GM18861 (cell line): ENCODE measurements at regions not wholly inside any gene's neighbourhood (a gene's known extent, or its start where the extent isn't known, plus 50 kb on each side); places are given as distances from the start of the nearest gene placed in this dataset.

Source experiments
- ATAC-seq: cut with Tn5 transposase; IDR thresholded peaks from one replicate; pipeline ENCODE4 v1.9.1; 2021; ENCODE audit not compliant: unreplicated experiment

DNA sequence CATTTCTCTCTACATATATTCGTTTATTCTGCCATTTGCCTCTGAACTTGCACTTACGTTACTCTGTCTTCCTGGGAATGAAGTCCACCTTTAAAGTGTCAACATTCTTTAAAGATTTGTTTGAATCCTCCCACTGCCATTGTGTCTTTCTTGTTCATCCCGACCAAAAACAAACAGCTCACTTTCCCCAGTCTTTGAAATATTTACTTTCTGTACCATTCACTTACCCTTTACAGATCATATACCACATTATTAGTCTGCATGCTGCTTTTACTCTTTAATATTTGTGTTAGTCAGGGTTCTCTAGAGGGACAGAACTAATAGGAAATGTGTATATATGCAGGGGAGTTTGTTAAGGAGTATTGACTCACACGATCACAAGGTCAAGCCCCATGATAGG, 176.6 kb upstream of the STARD13 start:
- no peak for ATAC-seq

DNA sequence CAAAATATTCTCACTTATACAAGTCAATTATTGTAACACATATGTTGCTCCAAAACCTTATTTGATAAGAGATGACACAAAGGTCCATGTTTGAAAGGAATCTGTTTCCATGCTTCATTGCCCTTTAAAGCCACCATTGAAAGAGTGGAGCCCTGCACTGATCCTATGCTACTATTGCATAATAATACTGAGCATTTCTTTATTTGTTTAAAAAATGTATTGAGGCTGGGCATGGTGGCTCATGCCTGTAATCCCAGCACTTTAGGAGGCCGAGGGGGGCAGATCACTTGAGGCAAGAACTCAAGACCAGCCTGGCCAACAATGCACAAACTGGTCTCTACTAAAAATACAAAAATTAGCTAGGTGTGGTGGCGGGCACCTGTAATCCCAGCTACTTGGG, 178.8 kb upstream of the STARD13 start:
- no peak for ATAC-seq

DNA sequence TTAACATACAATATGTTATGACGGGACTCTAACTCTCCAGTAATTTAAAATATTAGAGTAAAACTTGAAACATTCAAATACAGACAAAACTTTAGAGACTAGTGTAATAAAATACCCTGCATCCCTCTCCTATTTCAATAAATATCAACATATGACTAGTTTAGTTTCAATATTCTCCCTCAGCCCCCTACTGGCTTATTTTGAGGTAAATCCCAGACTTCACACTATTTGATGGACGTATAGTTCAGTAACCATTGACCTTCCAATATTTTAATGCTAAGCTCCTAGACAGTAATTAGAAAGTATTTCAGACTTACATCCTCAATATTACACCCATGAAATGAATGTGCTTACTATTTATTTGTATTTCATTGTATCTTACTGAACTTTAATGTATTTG, 180.7 kb upstream of the STARD13 start:
- ATAC-seq, result no peak

DNA sequence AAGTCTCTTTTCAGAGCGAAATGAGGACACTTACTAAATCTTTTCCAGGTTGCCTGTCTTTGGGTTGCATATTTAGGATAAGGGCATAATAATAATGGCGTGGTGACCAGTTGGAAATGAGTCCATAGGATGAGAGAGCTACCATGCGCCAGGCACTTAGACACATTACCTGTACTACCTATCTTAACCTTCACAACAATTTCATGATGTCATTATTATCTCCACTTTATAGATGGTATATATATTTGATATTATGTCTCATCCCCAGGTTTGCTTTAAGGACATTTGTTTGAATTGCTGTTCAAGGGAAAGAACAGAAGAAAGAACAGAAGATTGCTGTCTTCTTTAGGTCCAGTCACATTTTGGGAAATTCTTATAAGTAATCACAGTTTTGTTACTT, 182.0 kb upstream of the STARD13 start:
- ATAC-seq, result no peak

DNA sequence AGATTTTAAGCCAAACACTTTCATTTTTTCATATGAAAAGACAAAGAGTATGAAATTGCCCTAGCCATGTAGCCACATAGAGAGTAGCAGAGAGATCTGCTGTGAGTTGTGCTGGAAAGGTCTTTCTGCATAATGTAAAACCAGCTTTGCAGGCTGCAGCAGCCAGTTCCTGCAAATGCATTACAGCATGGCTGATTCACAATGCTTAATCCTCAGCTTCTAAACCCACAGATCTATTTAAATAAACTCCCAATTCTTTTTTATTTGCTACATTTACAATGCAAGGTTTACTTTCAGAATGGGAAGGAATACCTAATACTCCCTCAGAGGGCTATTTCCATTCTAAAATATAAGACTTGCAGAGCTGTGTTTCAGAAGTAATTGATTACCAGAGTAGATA, 185.6 kb upstream of the STARD13 start:
- no peak for ATAC-seq

DNA sequence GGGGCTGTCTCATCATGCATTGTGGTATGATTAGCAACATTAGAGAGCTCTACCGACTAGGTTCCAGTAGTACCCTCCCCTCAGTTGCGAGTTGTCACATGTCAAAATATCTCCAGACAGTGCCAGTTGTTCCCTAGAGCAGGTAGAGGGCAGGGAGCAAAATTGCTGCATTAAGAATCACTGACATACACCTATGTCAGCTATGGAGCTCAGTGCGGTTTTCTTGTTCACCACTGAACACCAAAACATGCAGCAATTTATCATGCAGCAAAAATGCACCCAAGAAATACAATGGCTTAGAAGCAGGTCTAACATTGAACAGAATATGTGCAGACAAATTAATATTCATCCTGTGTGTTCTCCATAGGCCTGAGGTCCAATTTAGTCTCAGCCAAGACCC, 186.9 kb upstream of the STARD13 start:
- ATAC-seq, result no peak

DNA sequence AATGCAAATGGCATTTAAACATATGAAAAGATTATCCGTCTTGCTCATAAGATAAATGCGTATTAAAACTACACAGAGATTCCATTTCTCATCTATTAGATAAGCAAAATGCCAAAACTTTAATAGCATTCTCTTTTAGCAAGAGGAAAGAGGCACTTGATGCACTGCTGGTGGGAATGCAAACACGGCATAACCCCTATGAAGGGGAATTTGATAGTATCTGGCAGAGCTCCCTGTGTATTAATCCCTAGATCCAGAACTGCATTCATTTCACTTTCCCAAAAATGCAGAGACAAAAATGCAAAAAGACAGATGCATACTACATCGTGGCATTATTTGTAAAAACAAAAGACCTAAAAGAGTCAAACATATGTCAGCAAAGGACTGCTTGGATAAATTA, 193.6 kb upstream of the STARD13 start:
- no peak for ATAC-seq

DNA sequence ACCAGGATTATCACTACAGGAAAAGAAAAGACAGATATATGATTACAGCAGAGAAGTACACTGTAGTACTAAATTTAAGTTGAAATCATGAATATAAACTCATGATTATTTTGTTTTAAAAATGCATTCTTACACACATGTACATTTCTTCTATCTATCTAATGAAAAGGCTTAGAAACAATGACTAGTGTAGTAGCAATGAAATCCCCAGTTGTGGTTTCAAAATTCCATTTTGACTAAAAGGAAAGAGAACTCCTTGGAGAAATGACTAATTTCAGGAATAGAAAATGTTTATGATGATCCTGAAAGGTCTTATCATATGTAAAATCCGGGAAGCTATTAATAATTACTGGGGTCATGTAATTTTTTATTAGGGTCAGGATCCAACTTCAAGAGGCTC, 195.0 kb upstream of the STARD13 start:
- no peak for ATAC-seq

DNA sequence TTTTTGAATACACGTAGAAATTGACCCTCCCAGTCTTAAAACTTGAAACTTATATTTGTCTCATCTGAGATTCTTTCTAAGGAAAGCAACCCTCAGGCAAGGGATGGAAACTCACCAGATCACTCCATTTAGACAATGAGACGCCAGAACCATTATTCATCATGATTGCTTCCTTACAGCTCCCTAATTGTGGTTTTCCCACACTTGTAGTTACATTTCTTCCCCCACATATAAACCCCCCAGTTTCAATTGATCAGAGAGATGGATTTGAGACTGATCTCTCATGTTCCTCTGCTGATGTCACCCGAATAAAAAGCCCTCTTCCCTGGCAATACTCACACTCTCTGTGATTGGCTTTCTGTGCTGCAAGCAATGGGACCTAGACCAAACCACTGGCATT, 197.9 kb upstream of the STARD13 start:
- ATAC-seq, result no peak

DNA sequence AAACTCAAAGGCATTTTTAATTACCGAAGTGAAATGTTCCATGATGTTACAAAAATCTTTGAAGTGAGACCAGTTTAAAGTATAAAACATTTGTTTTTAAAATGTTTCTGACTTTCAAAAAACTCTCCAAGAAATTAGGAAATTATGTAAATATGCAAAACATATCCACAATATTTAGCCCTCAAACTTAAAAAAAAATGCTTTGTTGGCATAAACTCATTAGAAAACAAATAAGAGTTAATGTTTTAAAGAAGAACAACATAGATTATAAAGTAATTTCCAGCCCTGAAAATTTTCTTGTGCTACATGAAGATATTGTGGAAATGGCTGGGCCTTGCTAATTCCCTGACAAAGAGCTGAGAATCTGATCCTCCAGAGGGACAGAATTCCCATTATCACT, 199.7 kb upstream of the STARD13 start:
- ATAC-seq, result no peak

DNA sequence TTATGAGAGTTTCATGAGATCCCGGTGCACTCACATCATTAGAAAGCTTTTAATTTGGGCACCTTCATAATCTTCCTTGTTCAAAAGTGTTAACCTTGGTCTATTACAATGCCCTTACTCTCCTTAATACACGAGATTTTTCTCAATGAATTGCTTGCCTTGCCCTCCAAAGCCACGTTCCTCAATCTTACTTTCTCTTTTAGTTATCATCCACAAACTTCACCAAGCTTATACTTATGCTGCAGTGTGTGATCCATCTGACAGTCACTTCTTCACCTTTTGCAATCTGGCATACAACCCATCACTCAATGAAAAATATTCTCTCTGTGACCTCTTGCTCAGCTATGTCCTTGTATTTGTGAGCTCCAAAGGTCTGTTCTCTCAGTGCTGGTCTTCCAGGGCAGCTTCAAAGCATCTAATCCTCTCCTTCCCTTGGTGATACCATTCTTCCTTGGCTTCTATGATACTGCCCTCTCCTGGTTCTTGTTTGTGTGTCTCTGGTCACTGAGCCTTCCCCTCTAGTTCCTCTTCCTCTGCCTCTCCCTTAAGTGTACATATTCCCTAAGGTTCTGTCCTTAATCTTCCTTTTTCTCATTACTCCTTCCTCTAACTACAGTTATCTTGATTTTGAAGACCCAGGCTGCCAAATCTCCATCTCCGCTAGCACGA, 202.2 kb upstream of the STARD13 start:
- ATAC-seq, result no peak

DNA sequence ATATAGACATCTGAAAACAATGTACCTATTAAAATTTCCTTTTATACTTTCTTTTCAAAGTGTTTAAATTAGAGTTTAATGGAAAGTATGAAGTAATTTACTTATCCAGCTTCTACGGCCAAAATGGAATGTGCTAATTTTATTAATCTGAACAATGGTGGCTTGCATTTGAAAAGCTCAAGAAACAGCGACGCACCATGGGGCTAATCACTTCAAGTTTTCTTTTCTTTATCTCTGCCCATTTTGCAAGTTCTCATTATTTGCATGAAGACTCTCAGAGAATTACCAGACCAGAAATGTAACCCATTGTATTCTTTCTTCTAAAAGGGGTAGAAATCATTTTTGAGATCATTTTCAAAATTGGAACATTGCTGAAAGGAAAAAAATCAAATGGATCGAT, 204.0 kb upstream of the STARD13 start:
- ATAC-seq, result no peak

DNA sequence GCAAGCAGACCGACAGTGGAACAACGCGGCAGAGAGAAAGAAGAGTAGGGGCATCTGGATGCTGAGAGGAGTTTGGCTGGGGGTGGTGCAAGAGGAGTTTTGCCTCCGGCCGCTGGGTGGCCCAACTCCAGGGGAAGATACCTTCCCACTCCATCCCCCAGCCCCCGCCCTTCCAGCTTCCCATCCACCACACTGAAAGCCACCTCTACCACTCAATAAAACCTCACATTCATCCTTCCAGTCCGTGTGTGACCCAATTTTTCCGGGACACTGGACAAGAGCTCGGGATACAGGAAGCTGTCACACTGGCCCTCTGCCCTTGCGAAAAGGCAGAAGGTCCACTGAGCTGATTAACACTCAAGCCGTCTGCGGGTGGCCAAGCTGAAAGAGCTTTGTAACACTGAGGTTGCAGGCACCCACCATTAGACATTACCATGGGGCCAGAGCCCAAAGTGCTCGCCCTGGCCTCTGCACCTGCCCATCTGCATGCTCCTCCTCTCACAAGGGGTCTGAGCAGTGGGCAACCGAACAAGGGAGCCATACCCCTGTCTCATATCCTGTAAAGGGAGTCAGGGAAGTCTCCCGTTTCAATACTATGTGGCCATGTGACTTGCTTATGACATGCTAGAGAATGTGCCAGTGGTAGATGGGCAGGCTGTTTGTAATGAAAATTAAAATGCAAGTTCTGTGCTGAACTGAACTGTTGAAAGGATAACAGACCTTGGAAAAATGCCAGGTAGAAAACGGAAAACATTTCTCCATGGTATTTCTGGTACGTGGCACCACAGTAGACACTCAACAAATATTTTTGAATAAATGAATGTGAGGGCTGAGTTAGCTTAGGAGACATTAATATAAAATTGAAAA, 205.1 kb upstream of the STARD13 start:
- no peak for ATAC-seq

DNA sequence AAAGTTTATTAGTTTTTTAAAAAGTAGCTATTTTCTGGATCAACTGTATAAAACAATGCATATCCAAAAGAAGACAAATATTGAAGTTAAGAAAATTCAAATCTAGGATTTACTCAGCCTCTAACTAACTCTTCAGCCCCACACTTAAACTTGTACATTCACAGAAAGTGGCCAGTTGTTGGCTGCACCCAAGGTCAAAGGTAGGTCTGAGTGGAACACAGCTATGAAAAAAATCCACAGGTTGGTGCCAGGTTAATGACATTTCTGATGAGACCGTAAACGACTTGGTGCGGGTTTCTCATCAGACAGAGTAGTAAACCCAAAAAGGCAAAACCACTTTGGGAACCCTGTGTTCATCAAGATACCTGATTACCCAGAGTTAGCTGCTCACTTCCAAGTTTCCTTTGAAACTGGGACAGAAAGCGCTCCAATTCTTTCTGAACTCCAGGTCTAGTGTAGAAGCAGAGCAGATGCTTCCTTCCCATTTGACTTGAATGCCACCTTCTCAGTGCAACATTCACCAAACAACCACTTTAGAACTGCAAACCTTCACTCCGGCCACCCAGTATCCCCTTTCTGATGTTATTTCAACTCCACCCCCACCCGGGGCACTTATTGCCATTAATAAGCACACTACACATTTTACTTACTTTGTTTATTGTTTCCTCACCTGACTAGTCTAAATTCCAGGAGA, 208.3 kb upstream of the STARD13 start:
- no peak for ATAC-seq

DNA sequence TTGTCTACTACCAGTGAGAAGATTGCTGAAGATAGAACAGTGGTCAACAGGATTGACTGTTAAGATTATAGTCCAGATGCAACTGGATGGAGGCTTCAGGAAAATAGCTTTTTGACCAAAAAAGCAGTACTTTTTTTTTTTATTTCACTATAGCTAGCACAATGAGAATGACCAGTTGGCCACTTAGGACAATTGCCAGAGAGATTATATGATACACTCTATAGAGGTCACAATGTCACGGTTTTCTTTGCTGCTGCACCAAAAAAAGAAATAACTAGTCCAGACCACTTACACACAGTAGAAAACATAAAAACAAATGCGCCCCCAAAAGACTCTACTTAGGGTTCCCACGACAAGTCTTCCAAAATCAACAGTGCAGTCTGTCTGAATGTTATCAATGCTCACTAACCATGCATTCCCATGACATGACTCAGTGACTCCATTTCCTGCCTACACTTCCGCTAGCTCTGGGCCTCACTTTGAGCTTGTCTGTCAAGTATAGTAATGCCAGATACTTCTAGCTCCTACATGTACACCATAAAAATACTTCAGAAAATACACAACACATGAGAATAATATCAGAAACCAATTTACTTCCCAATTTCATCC, 209.1 kb upstream of the STARD13 start:
- ATAC-seq, result no peak

DNA sequence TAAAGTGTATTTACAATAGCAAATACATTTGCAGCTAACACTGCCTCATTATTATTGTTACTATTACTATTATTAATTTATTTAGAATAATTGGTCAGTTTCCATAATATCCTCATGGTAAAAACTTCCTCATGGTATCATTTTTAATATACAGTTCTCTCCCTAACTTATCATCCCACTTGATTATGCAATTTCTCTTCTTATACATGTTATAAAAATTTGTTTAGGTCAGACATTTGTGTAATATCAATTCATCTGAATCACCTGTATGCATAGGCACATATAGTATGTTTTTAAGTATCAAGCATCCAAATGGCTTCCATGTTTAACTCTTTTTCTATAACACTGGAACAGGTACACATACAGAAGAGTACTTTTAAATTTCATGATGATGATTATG, 210.8 kb upstream of the STARD13 start:
- no peak for ATAC-seq

DNA sequence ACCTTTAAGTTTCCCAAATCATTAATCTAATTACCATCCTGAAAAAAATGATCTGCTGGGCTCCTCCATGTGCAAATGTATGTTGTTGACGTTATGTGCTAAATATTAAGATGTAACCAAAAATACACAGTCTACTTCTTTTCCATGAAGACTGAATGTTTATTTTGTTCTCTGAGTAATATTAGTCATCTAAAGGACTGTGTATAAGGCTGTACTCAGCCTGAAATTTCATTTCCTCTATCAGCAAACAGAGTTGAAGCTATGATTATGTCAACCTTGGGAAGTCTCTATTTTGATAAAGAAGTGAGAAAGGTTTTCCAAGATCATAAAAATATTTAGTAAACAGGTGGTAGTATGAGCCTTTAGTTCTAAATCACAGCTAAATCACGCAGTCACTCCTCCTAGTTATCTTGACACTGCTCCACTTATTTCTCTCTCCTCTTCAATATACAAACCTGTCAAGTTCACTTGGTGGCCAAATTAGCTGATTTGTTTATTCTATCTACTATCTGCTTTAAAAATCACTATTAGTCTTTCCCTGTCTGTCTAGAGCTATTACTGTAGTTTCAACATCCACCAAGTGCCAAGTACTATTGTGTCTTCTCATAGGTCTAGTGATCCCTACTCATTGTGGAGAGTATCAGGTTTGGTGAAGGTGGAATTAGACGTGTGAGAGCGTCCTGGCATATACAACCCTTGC, 211.7 kb upstream of the STARD13 start:
- ATAC-seq, result no peak

DNA sequence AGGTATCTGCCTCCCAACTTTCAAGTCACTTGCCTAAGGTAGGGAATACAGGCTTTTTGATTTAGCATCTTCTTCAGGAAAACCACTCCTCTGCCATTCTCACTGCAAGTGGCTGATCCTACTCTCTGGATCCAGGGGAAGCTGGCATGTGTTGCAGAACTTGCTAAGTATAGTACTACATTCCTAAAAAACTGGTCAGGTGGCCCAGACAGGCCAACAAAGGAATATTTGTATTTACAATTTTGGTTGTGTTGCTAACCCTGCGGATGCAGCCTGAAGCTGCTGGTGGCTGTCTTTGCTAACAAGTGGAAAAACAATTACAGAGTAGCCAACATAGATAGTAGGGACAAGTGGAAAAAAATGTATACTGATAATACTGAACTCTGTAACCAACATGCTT, 222.5 kb upstream of the STARD13 start:
- no peak for ATAC-seq

DNA sequence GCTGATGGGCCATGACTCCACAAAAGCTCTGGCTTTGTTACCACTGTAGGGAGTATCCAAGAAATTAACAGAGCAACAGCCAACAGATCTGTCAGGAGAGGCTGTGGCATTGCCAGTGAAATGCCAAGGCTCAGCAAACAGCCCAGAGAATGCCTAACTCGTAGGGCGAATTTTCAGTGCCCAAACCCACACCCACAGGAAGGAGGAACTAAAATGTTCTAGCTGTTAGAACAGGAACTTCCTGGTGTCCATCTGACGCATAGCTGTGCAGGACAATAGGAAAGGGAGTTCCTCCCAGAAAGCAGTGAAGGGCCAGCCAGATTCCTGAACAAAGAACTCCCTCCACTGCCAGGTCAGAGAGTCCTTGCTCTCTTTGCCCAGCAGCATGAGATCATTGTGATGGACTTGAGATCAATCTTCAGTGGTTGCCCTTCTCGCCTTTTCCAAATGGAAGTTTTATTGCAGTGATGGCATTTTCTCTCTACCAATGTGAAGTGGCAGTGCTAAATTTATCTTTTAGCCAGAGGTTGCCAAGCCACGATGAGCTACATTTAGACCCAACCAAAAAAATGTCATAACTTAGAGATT, 224.2 kb upstream of the STARD13 start:
- ATAC-seq, result no peak

DNA sequence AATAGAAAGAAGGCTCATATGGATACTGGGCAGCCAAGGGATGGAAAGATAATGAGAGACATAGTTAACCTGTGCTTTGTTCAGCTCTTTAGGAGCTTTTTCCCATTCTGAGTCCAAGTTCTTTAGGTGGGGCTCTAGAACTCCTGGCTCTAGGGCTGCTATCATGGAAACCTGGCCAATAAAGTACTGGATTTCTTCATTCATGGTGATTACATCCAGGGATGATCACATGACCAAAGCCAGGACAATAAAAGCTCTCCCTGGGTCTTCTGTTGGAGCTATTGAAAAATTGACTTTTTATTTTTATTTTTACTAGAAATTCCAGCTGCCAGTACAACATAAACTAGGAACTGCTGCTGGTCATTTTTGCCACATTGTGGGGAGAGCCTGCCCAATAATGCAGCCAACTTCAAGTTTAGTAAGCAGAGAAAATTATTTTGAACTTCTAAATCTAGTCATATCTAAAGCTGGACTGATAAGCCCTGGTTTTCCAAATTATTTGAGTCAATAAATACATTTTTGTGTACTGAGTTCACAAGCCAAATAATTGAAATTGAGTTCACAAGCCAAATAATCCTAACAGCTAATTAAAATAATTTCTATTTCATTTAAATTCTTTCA, 224.9 kb upstream of the STARD13 start:
- ATAC-seq, result no peak
